ENCODE measurements at regions not wholly inside any gene's neighbourhood (a gene's known extent, or its start where the extent isn't known, plus 50 kb on each side); places are given as distances from the start of the nearest gene placed in this dataset.

DNA sequence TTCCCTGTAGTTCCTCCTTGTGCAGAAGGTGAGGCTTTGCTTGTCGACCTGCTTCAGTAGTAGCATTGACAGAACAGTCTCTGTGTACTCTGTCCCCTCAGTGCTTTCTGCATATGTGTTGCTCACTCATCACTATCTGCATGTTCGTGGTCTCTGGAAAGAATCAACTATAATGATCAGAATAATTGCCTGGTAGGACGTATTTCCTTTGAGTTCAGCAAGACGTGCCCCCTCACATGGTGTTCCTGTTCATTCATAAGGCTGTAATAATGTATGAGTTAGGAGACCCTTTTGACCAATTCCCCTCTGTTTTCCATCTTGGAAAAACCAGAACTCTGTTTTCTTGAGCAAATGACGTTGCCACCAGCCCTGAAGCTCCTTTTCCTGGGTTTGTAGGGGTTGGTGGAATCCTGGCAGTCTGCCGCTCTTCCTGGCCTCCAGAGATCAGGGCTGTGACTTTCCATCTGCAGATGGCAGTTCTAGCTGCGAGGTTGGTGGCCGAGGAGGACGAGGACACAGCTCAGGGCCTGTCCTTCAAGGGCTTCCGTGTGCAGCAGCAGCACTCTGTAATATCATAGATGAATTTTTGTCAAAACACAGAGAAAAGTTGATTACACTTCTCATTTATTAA is 61.9 kb downstream of the EXOSC2 start:
- no peak for DNase-seq (ENCODE audit: low spot score)

GRCh38 chr9:130756037-130756436 is 62.5 kb downstream of the EXOSC2 start:
- DNase-seq (ENCODE audit: low spot score), result no peak

GRCh38 chr9:130756455-130757152 is 63.0 kb downstream of the EXOSC2 start:
- no peak for DNase-seq (ENCODE audit: low spot score)

GRCh38 chr9:130759738-130760137 is 66.2 kb downstream of the EXOSC2 start:
- DNase-seq (ENCODE audit: low spot score), result no peak

- no peak for DNase-seq (ENCODE audit: low spot score)
These were observed 70.0 kb downstream of the EXOSC2 start for GRCh38 chr9:130763331-130764171.

GRCh38 chr9:130765137-130766020 is 69.7 kb upstream of the ABL1 start:
- no peak for DNase-seq (ENCODE audit: low spot score)

- no peak for DNase-seq (ENCODE audit: low spot score)
These were observed 68.8 kb upstream of the ABL1 start for GRCh38 chr9:130766021-130766926.

DNA sequence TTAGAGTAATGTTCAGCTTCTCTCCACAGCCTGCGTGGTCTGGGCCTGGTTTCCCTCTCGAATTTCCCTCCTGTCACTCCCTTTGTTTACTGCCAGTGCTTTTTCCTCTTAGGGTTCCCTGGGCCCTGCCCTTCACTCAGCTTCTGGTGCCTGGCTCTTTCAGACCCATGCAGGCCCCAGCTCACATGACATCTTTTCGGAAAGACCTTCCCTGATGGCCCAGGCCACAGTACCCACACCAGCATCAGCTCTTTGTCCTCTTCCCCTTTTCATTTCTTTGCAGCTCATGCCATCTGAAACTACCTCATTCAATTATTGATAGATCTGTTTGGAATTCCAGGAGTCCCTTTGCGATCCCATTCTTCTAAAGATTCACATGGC is 68.1 kb upstream of the ABL1 start:
- no peak for DNase-seq (ENCODE audit: low spot score)

GRCh38 chr9:130768265-130768664 is 66.8 kb upstream of the ABL1 start:
- DNase-seq (ENCODE audit: low spot score), result no peak

- no peak for DNase-seq (ENCODE audit: low spot score)
These were observed 66.1 kb upstream of the ABL1 start for GRCh38 chr9:130768891-130769403.

DNA sequence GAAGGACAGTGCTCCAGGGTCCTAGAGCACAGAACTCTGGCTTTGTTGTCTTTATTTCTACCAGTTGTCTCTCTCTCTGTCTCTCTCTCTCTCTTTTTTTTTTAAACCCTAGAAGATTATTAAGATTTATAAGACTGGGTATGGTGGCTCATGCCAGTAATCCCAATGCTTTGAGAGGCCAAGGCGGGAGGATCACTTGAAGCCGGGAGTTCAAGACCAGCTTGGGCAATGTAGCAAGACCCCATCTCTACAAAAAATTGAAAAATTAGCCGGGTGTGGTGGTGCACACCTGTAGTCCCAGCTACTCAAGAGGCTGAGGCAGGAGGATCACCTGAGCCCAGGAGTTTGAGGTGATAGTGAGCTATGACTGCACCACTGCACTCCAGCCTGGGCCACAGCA is 65.0 kb upstream of the ABL1 start:
- DNase-seq (ENCODE audit: low spot score), result no peak

GRCh38 chr9:130770679-130771442 is 64.2 kb upstream of the ABL1 start:
- DNase-seq (ENCODE audit: low spot score), result peak; percentile 29

DNA sequence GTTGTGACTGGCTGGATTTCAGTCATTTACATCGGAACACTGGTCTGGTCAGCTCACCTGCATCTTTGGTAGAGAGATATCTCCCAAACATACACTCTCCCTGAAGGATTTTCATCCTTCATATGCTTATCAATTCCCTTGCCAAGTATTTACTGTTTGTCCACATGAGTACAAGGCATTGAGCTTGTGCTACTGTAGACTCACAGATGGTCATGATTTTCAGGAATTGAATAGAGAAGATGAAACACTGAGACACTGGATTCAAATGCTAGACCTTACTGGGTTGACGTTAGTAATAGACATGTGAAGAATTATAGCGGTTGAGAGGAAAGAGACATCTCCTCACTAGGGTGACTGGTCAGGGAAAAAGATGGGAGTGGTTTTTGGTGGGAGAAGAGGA is 62.9 kb upstream of the ABL1 start:
- no peak for DNase-seq (ENCODE audit: low spot score)

- no peak for DNase-seq (ENCODE audit: low spot score)
These were observed 60.9 kb upstream of the ABL1 start for GRCh38 chr9:130774183-130774582.

DNA sequence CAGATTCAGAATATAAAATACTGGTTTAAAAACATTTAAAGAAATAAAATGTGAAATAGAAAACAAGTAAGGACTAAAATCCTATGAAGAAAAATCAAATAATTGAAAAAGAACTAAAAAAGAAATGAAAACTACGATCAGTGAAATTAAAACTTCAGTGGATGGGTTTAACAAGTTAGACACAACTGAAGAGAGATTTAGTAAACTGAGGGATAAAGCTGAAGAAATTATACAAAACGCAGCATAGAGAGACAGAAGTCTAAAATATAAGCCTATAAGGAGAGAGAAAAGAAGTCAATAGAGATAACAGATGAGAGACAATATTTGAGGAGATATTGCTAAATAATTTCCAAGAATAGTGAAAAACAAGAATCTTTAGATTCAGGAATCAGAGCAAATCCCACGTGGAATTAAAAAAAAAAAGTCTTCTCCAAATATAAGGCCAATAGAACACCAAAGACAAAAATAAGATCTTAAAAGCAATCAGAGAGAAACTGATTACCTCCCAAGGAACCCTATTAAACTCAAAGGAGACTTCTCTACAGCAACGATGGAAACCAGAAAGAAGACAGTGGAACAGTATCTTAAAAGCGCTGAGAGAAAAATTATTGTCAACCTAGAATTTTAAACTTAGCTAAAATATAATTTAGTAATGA is 59.6 kb upstream of the ABL1 start:
- DNase-seq (ENCODE audit: low spot score), result no peak

- DNase-seq (ENCODE audit: low spot score), result no peak
These were observed 55.8 kb upstream of the ABL1 start for GRCh38 chr9:130779153-130779855.

- DNase-seq (ENCODE audit: low spot score), result no peak
These were observed 54.6 kb upstream of the ABL1 start for GRCh38 chr9:130780415-130780814.

DNA sequence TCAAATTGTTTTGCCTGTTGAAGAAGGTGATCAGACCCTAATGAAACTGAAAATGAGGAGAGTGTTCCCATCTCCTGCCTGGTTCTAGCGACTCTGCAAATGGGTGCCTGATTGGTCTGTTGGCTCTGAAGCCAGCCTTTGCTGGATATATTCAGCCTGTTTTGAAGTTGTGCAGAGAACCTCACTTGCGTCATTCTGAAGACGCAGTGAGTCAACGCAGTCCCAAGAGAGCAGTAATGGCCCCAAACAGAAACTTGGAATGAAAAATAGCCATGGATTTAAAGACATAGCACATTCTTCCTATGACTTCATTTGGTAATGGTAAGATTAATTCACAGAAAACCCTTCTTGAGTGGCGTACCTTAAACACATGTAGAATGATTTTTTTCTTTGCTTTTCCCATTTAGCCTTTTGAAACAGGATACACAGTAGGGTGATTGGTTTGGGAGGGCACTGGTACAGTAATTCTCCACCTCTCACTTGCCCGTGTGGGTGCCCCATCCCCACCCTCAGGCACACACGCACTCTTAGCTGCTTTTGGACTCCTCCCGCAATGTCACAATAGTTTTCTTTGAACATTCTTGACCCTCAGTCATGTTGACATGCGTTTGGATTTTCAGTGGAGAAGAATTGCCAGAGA is 54.1 kb upstream of the ABL1 start:
- peak; percentile 72 for DNase-seq (ENCODE audit: low spot score)
